ENCODE measurements at regions not wholly inside any gene's neighbourhood (a gene's known extent, or its start where the extent isn't known, plus 50 kb on each side); places are given as distances from the start of the nearest gene placed in this dataset.
A peak's percentile ranks its signal among the peaks of the same experiment; 100 is the strongest.

GRCh38 chr5:82353522-82353921, 75.4 kb upstream of the RPS23 start:
- Histone ChIP-seq H3K27me3 (ENCODE audit: insufficient read depth, poor library complexity, severe bottlenecking) (no peaks in the 10 kb centered on the region), H3K4me1 (ENCODE audit: insufficient read depth, poor library complexity, severe bottlenecking) (peaks cover 30% of the 10 kb centered on the region), H3K9me3 (ENCODE audit: severe bottlenecking) (no peaks in the 10 kb centered on the region), H3K27ac (ENCODE audit: poor library complexity, severe bottlenecking) (no peak overlapping the region), H3K36me3 (ENCODE audit: low read depth) (no peaks in the 10 kb centered on the region), H3K4me3 (ENCODE audit: severe bottlenecking) (no peak overlapping the region)
- DNase-seq (ENCODE audit: low spot score) (no peak), ATAC-seq (ENCODE audit: low read depth) (no peak)
- TF ChIP-seq, protein P1, sequence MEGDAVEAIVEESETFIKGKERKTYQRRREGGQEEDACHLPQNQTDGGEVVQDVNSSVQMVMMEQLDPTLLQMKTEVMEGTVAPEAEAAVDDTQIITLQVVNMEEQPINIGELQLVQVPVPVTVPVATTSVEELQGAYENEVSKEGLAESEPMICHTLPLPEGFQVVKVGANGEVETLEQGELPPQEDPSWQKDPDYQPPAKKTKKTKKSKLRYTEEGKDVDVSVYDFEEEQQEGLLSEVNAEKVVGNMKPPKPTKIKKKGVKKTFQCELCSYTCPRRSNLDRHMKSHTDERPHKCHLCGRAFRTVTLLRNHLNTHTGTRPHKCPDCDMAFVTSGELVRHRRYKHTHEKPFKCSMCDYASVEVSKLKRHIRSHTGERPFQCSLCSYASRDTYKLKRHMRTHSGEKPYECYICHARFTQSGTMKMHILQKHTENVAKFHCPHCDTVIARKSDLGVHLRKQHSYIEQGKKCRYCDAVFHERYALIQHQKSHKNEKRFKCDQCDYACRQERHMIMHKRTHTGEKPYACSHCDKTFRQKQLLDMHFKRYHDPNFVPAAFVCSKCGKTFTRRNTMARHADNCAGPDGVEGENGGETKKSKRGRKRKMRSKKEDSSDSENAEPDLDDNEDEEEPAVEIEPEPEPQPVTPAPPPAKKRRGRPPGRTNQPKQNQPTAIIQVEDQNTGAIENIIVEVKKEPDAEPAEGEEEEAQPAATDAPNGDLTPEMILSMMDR (IDR thresholded peaks at IDR 0.05; ENCODE audit: poor library complexity, severe bottlenecking) = no peak

DNA sequence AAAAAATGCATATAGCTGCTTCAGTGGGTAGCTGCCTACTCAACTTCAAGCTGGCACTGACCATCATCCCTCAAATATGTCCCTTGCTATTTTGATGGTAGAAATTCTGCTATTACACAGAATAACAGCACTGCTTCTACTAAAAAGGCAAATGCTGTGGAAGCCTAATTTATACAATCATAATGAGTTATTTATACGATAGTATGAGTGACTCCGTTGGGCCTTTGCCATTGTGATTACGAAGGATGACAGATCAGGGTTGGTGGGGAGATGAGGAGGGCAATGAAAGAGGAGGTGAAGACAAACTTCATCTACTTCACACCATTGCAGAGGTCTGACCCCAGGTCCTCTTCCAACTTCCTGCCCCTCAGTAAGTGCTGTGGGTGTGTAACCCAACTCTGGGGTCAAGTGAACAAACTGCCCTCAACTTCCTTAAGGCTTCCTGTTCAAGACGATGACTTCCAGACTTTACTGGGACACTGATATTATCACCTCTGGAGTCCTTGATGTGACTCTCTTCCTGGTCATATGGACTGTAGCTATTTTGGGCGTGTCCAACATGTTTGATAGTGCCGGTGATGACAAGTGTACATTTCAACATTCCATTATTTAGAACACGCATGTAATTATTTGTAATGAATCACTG, 74.1 kb upstream of the RPS23 start:
- no peak overlapping the region for H3K4me3 ChIP-seq (ENCODE audit: severe bottlenecking)
- TF ChIP-seq, protein P1 (IDR thresholded peaks at IDR 0.05; ENCODE audit: poor library complexity, severe bottlenecking) = peak; percentile 78
- H3K27ac ChIP-seq (ENCODE audit: poor library complexity, severe bottlenecking) = peak overlapping the region; percentile 47
- peak; percentile 17; the same call in 2 of the 3 replicates for ATAC-seq (ENCODE audit: low read depth)
- no peaks in the 10 kb centered on the region for H3K9me3 ChIP-seq (ENCODE audit: severe bottlenecking)
- H3K27me3 ChIP-seq (ENCODE audit: insufficient read depth, poor library complexity, severe bottlenecking) = no peaks in the 10 kb centered on the region
- peaks cover 20% of the 10 kb centered on the region for H3K4me1 ChIP-seq (ENCODE audit: insufficient read depth, poor library complexity, severe bottlenecking)
- DNase-seq (ENCODE audit: low spot score) = no peak
- no peaks in the 10 kb centered on the region for H3K36me3 ChIP-seq (ENCODE audit: low read depth)

DNA sequence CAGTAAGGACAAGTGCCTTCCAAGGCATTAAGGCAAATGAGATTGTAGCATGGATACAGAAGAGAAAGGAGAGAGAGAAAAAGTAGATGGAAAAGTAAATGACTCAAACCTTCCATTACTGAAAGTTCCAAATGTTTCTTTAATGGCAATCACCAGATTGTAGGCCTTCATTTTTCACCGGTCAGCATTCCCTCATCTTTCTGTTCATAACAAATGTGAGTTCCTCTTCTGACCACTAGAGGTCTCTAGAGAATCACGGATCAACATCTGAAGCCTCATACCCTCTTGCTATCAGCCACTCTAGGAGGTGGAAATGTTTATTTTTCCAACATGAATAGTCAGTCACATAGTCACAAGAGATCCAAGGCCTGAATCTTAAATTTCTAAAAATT, 73.6 kb upstream of the RPS23 start:
- peak; percentile 79 for ATAC-seq (ENCODE audit: low read depth)
- H3K27ac ChIP-seq (ENCODE audit: poor library complexity, severe bottlenecking) = peak overlapping the region; percentile 47
- no peaks in the 10 kb centered on the region for H3K27me3 ChIP-seq (ENCODE audit: insufficient read depth, poor library complexity, severe bottlenecking)

DNA sequence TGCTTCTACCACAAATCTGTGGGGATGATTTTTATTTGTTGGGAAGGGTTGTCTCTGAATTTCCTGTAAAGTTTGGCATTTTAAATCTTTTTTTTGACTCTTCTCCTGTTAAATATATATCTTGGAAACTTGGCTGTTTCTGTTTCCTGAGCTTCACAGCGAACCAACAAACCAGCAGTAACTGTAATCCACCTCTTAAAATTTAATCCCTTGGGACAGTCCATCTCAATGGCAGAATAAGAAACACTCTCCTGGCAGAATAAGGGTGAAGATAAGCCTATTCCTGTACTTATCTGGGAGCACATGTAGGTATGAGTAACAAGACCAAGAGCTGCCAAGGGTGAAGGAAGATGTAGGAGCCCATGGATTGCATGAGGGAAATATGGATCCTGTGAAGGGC, 73.1 kb upstream of the RPS23 start:
- ATAC-seq (ENCODE audit: low read depth) (no peak), DNase-seq (ENCODE audit: low spot score) (no peak)
- H3K27me3 ChIP-seq (ENCODE audit: insufficient read depth, poor library complexity, severe bottlenecking) = no peaks in the 10 kb centered on the region
- TF ChIP-seq, protein P1 (IDR thresholded peaks at IDR 0.05; ENCODE audit: poor library complexity, severe bottlenecking) = no peak
- no peak overlapping the region for H3K27ac ChIP-seq (ENCODE audit: poor library complexity, severe bottlenecking)
- H3K9me3 ChIP-seq (ENCODE audit: severe bottlenecking) = no peaks in the 10 kb centered on the region
- no peaks in the 10 kb centered on the region for H3K36me3 ChIP-seq (ENCODE audit: low read depth)
- H3K4me1 ChIP-seq (ENCODE audit: insufficient read depth, poor library complexity, severe bottlenecking) = peaks cover 11% of the 10 kb centered on the region
- no peak overlapping the region for H3K4me3 ChIP-seq (ENCODE audit: severe bottlenecking)

More for the DNA sequence above, 73.6 kb upstream of the RPS23 start:
- Histone ChIP-seq H3K9me3 (ENCODE audit: severe bottlenecking) (no peaks in the 10 kb centered on the region), H3K4me3 (ENCODE audit: severe bottlenecking) (no peak overlapping the region), H3K4me1 (ENCODE audit: insufficient read depth, poor library complexity, severe bottlenecking) (peaks cover 16% of the 10 kb centered on the region), H3K36me3 (ENCODE audit: low read depth) (no peaks in the 10 kb centered on the region)
- TF ChIP-seq, protein P1 (IDR thresholded peaks at IDR 0.05; ENCODE audit: poor library complexity, severe bottlenecking) = peak; percentile 98
- DNase-seq (ENCODE audit: low spot score) = no peak

- H3K4me3 ChIP-seq (ENCODE audit: severe bottlenecking) = no peak overlapping the region
- no peaks in the 10 kb centered on the region for H3K36me3 ChIP-seq (ENCODE audit: low read depth)
- H3K27ac ChIP-seq (ENCODE audit: poor library complexity, severe bottlenecking) = no peak overlapping the region
- H3K9me3 ChIP-seq (ENCODE audit: severe bottlenecking) = peaks cover 2% of the 10 kb centered on the region
- H3K4me1 ChIP-seq (ENCODE audit: insufficient read depth, poor library complexity, severe bottlenecking) = peaks cover 11% of the 10 kb centered on the region
- ATAC-seq (ENCODE audit: low read depth) (no peak), DNase-seq (ENCODE audit: low spot score) (no peak)
- no peaks in the 10 kb centered on the region for H3K27me3 ChIP-seq (ENCODE audit: insufficient read depth, poor library complexity, severe bottlenecking)
- TF ChIP-seq, protein P1 (IDR thresholded peaks at IDR 0.05; ENCODE audit: poor library complexity, severe bottlenecking) = peak; percentile 30
Measured at GRCh38 chr5:82349652-82350051, 71.5 kb upstream of the RPS23 start.

Data from RWPE2 (cell line).